ENCODE measurements at regions not wholly inside any gene's neighbourhood (a gene's known extent, or its start where the extent isn't known, plus 50 kb on each side); places are given as distances from the start of the nearest gene placed in this dataset.

GRCh38 chr9:93897075-93897970 lies 57.8 kb downstream of the BARX1 start (continued):
- TF ChIP-seq PBX2 (CRISPR knock-in tag; IDR thresholded peaks at IDR 0.05; ENCODE audit: low read depth): no peak
- TF ChIP-seq PBX2 (tag; conservative IDR thresholded peaks at IDR 0.05; ENCODE audit: low read depth): no peak
- no peak for TF ChIP-seq PKNOX1 (IDR thresholded peaks at IDR 0.05)
- TF ChIP-seq MXI1 (IDR thresholded peaks at IDR 0.05; ENCODE audit: low read depth, low read length): no peak
- no peak for TF ChIP-seq ATF2 (CRISPR knock-in tag; IDR thresholded peaks at IDR 0.05)
- no peak for TF ChIP-seq ZNF24 (IDR thresholded peaks at IDR 0.05)
